SK-N-SH treated with all-trans-retinoic acid at 6 μM for 48 hours (cell line): ENCODE measurements at regions not wholly inside any gene's neighbourhood (a gene's known extent, or its start where the extent isn't known, plus 50 kb on each side); places are given as distances from the start of the nearest gene placed in this dataset.

Experiments
- ARNTL ChIP-seq: fragments of 450-650 bp; formaldehyde crosslinking; IDR thresholded peaks from 2 replicates; pipeline ENCODE4 v1.5.0; 2020; ENCODE audit warnings: low read depth, mild to moderate bottlenecking, moderate library complexity, borderline replicate concordance
- BACH2 ChIP-seq: fragments of 250-450 bp; sonication (Bioruptor Pico); IDR thresholded peaks from 2 replicates; pipeline ENCODE4 v1.9.0; 2021; ENCODE audit warnings: mild to moderate bottlenecking, borderline replicate concordance
- CSRNP3 ChIP-seq: fragments of 250-450 bp; sonication (Bioruptor Pico); IDR thresholded peaks from 2 replicates; pipeline ENCODE4 v1.5.1; 2021; ENCODE audit warnings: mild to moderate bottlenecking, moderate library complexity
- GLIS3 ChIP-seq: fragments of 250-450 bp; sonication (Bioruptor Pico); IDR thresholded peaks from 2 replicates; pipeline ENCODE4 v1.5.0; 2020; ENCODE audit warnings: mild to moderate bottlenecking, moderate library complexity
- PATZ1 ChIP-seq: fragments of 250-450 bp; sonication (Bioruptor Pico); IDR thresholded peaks from 2 replicates; pipeline ENCODE4 v1.8.0; 2020; ENCODE audit warnings: mild to moderate bottlenecking, moderate library complexity, borderline replicate concordance
- SNAI2 ChIP-seq: fragments of 250-450 bp; sonication (Bioruptor Pico); IDR thresholded peaks from 2 replicates; pipeline ENCODE4 v1.5.0; 2020; ENCODE audit warnings: mild to moderate bottlenecking, moderate library complexity
- TCF4 ChIP-seq: fragments of 250-450 bp; sonication (Bioruptor Pico); IDR thresholded peaks from 2 replicates; pipeline ENCODE4 v1.8.0; 2021; ENCODE audit warnings: mild to moderate bottlenecking, moderate library complexity, borderline replicate concordance
- ZFP3 ChIP-seq: fragments of 250-450 bp; sonication (Bioruptor Pico); IDR thresholded peaks from 2 replicates; pipeline ENCODE4 v1.5.0; 2020; ENCODE audit warnings: mild to moderate bottlenecking, moderate library complexity
- ZFP30 ChIP-seq: fragments of 450-650 bp; formaldehyde crosslinking; IDR thresholded peaks from 2 replicates; pipeline ENCODE4 v1.5.0; 2022; ENCODE audit warnings: mild to moderate bottlenecking, moderate library complexity
- ZNF8 ChIP-seq: fragments of 450-650 bp; formaldehyde crosslinking; IDR thresholded peaks from 2 replicates; pipeline ENCODE4 v1.5.0; 2020; ENCODE audit warnings: mild to moderate bottlenecking, moderate library complexity
- TF ChIP-seq, protein P1 (sequence below): fragments of 250-450 bp; sonication (Bioruptor Pico); IDR thresholded peaks from 2 replicates; pipeline ENCODE4 v1.8.0; 2021; ENCODE audit warnings: low read depth, mild to moderate bottlenecking, moderate library complexity, borderline replicate concordance
- TF ChIP-seq, protein P2 (sequence below): fragments of 250-450 bp; sonication (Bioruptor Pico); IDR thresholded peaks from 2 replicates; pipeline ENCODE4 v1.5.1; 2020; ENCODE audit warnings: low read depth, mild to moderate bottlenecking, moderate library complexity
- TF ChIP-seq, protein P3 (sequence below): fragments of 250-450 bp; sonication (Bioruptor Pico); IDR thresholded peaks from 2 replicates; pipeline ENCODE4 v1.5.0; 2020; ENCODE audit warnings: mild to moderate bottlenecking, moderate library complexity

GRCh38 chr3:5036392-5036766 is 57.1 kb downstream of the BHLHE40 start:
- TF ChIP-seq PATZ1 (no peak), ZFP3 (CRISPR knock-in tag) (no peak), ZNF8 (no peak), TCF4 (CRISPR knock-in tag) (no peak), BACH2 (no peak), ZFP30 (CRISPR knock-in tag) (no peak), ARNTL (no peak), SNAI2 (CRISPR knock-in tag) (no peak), GLIS3 (CRISPR knock-in tag) (no peak), CSRNP3 (CRISPR knock-in tag) (no peak)
- TF ChIP-seq, protein P1, sequence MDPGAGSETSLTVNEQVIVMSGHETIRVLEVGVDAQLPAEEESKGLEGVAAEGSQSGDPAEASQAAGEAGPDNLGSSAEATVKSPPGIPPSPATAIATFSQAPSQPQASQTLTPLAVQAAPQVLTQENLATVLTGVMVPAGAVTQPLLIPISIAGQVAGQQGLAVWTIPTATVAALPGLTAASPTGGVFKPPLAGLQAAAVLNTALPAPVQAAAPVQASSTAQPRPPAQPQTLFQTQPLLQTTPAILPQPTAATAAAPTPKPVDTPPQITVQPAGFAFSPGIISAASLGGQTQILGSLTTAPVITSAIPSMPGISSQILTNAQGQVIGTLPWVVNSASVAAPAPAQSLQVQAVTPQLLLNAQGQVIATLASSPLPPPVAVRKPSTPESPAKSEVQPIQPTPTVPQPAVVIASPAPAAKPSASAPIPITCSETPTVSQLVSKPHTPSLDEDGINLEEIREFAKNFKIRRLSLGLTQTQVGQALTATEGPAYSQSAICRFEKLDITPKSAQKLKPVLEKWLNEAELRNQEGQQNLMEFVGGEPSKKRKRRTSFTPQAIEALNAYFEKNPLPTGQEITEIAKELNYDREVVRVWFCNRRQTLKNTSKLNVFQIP (CRISPR knock-in tag): no peak
- TF ChIP-seq, protein P2, sequence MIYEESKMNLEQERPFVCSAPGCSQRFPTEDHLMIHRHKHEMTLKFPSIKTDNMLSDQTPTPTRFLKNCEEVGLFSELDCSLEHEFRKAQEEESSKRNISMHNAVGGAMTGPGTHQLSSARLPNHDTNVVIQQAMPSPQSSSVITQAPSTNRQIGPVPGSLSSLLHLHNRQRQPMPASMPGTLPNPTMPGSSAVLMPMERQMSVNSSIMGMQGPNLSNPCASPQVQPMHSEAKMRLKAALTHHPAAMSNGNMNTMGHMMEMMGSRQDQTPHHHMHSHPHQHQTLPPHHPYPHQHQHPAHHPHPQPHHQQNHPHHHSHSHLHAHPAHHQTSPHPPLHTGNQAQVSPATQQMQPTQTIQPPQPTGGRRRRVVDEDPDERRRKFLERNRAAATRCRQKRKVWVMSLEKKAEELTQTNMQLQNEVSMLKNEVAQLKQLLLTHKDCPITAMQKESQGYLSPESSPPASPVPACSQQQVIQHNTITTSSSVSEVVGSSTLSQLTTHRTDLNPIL (CRISPR knock-in tag): no peak
- TF ChIP-seq, protein P3, sequence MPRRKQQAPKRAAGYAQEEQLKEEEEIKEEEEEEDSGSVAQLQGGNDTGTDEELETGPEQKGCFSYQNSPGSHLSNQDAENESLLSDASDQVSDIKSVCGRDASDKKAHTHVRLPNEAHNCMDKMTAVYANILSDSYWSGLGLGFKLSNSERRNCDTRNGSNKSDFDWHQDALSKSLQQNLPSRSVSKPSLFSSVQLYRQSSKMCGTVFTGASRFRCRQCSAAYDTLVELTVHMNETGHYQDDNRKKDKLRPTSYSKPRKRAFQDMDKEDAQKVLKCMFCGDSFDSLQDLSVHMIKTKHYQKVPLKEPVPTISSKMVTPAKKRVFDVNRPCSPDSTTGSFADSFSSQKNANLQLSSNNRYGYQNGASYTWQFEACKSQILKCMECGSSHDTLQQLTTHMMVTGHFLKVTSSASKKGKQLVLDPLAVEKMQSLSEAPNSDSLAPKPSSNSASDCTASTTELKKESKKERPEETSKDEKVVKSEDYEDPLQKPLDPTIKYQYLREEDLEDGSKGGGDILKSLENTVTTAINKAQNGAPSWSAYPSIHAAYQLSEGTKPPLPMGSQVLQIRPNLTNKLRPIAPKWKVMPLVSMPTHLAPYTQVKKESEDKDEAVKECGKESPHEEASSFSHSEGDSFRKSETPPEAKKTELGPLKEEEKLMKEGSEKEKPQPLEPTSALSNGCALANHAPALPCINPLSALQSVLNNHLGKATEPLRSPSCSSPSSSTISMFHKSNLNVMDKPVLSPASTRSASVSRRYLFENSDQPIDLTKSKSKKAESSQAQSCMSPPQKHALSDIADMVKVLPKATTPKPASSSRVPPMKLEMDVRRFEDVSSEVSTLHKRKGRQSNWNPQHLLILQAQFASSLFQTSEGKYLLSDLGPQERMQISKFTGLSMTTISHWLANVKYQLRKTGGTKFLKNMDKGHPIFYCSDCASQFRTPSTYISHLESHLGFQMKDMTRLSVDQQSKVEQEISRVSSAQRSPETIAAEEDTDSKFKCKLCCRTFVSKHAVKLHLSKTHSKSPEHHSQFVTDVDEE (CRISPR knock-in tag): no peak
